ENCODE measurements at regions not wholly inside any gene's neighbourhood (a gene's known extent, or its start where the extent isn't known, plus 50 kb on each side); places are given as distances from the start of the nearest gene placed in this dataset.
"Not testable (repeated sequence)": the region's sequence is repeated elsewhere in the genome, so short reads cannot be mapped to it uniquely, and the experiment has no call there.

GRCh38 chr11:33948494-33948893, 56.6 kb upstream of the LMO2 start:
- no peak overlapping the region for H2AFZ ChIP-seq (ENCODE audit: control insufficient read depth, low read depth, low read length)
- no peaks in the 10 kb centered on the region for H3K79me2 ChIP-seq (ENCODE audit: control insufficient read depth, insufficient read depth, low read length)
- H4K20me1 ChIP-seq (ENCODE audit: control insufficient read depth, insufficient read depth): no peaks in the 10 kb centered on the region
- ATAC-seq (no peak), DNase-seq (ENCODE audit: low read depth, low spot score) (no peak), FAIRE-seq (no peak)
- no peak overlapping the region for H3K27ac ChIP-seq (ENCODE audit: control insufficient read depth, insufficient read depth)
- H3K4me1 ChIP-seq (ENCODE audit: control insufficient read depth, insufficient read depth, low read length): peaks cover 3% of the 10 kb centered on the region; the same call in 1 of the 2 replicates
- no TSS peak for BruUV-seq (replicated peaks)
- RAD21 ChIA-PET (ENCODE audit: unreplicated experiment): no interaction called here
- no peaks in the 10 kb centered on the region for H3K27me3 ChIP-seq (replicated peaks in 1 of 2; ENCODE audit: control insufficient read depth in 2 of 2, insufficient read depth in 2 of 2, low read length in 1 of 2)
- H3K4me2 ChIP-seq (ENCODE audit: control insufficient read depth, insufficient read depth): no peak overlapping the region
- no peaks in the 10 kb centered on the region for H3K9me3 ChIP-seq (replicated peaks; ENCODE audit: control insufficient read depth, insufficient read depth, low read length)
- CTCF ChIA-PET: no interaction called here
- no peak overlapping the region for H3K9ac ChIP-seq (ENCODE audit: control insufficient read depth, insufficient read depth, low read length)
- intact Hi-C loops (cut with micrococcal nuclease; ENCODE audit: unreplicated experiment): no loop called here
- SMC1A ChIA-PET (ENCODE audit: uncharacterized antibody, unreplicated experiment): no interaction called here
- no peak overlapping the region for H3K4me3 ChIP-seq
- POLR2A ChIA-PET: no interaction called here
- TF ChIP-seq REST (IDR thresholded peaks at IDR 0.05; ENCODE audit: low read depth, low read length) (no peak), ZNF24 (IDR thresholded peaks at IDR 0.05) (peak; percentile 86), RFX5 (IDR thresholded peaks at IDR 0.05; ENCODE audit: low read depth, low read length) (no peak)
- H3K36me3 ChIP-seq (ENCODE audit: control insufficient read depth in 2 of 2, insufficient read depth in 2 of 2, low read length in 1 of 2): no peaks in the 10 kb centered on the region
- in situ Hi-C loops (cut with MboI): no loop called here
- WGBS (ENCODE audit: insufficient coverage, insufficient replicate concordance, low lambda C conversion rate, missing lambda C conversion rate): 67% methylated on average over 2 of the region's 2 CpGs

GRCh38 chr11:33947918-33948317, 56.0 kb upstream of the LMO2 start:
- RAD21 ChIA-PET (ENCODE audit: unreplicated experiment); FAIRE-seq; POLR2A ChIA-PET; H3K4me1 ChIP-seq (ENCODE audit: control insufficient read depth, insufficient read depth, low read length); H3K27ac ChIP-seq (ENCODE audit: control insufficient read depth, insufficient read depth); H3K36me3 ChIP-seq (ENCODE audit: control insufficient read depth in 2 of 2, insufficient read depth in 2 of 2, low read length in 1 of 2); BruUV-seq (replicated peaks); H2AFZ ChIP-seq (ENCODE audit: control insufficient read depth, low read depth, low read length); in situ Hi-C loops (cut with MboI); H3K79me2 ChIP-seq (ENCODE audit: control insufficient read depth, insufficient read depth, low read length); H4K20me1 ChIP-seq (ENCODE audit: control insufficient read depth, insufficient read depth); H3K4me3 ChIP-seq; intact Hi-C loops (cut with micrococcal nuclease; ENCODE audit: unreplicated experiment); H3K27me3 ChIP-seq (replicated peaks in 1 of 2; ENCODE audit: control insufficient read depth in 2 of 2, insufficient read depth in 2 of 2, low read length in 1 of 2); DNase-seq (ENCODE audit: low read depth, low spot score); ATAC-seq; H3K4me2 ChIP-seq (ENCODE audit: control insufficient read depth, insufficient read depth); H3K9ac ChIP-seq (ENCODE audit: control insufficient read depth, insufficient read depth, low read length); H3K9me3 ChIP-seq (replicated peaks; ENCODE audit: control insufficient read depth, insufficient read depth, low read length); SMC1A ChIA-PET (ENCODE audit: uncharacterized antibody, unreplicated experiment): not testable (repeated sequence)
- 91% methylated on average over 5 of the region's 5 CpGs for WGBS (ENCODE audit: insufficient coverage, insufficient replicate concordance, low lambda C conversion rate, missing lambda C conversion rate)
- CTCF ChIA-PET: interaction anchor here (0.6 kb wide), 1 partner anchor 639 kb away, joined by 3 read pairs; no protein-coding TSS in a partner anchor
